ENCODE measurements at regions not wholly inside any gene's neighbourhood (a gene's known extent, or its start where the extent isn't known, plus 50 kb on each side); places are given as distances from the start of the nearest gene placed in this dataset.

GRCh38 chr6:8574311-8574710 is 139.0 kb upstream of the SLC35B3 start:
- H2AFZ ChIP-seq (ENCODE audit: low read depth, low read length, poor library complexity, severe bottlenecking), result no peak overlapping the region
- H3K4me3 ChIP-seq (replicated peaks in 1 of 2; ENCODE audit: low read depth in 1 of 2, low read length in 2 of 2), result no peak overlapping the region
- no peaks in the 10 kb centered on the region for H3K4me1 ChIP-seq (ENCODE audit: control insufficient read depth in 1 of 2, insufficient read depth in 2 of 2, low read length in 2 of 2)
- CTCF ChIA-PET, result no interaction called here
- H3K27me3 ChIP-seq (ENCODE audit: insufficient read depth, low read length), result no peaks in the 10 kb centered on the region
- H3K9me3 ChIP-seq (ENCODE audit: control insufficient read depth in 1 of 2, insufficient read depth in 1 of 2, low read depth in 1 of 2, low read length in 2 of 2), result no peaks in the 10 kb centered on the region
- H3K4me2 ChIP-seq (ENCODE audit: low read length), result no peak overlapping the region
- intact Hi-C loops (cut with micrococcal nuclease), result no loop called here
- POLR2A ChIA-PET, result no interaction called here
- no peaks in the 10 kb centered on the region for H3K36me3 ChIP-seq (ENCODE audit: control insufficient read depth in 1 of 2, insufficient read depth in 2 of 2, low read length in 2 of 2)
- H3K9ac ChIP-seq (ENCODE audit: low read length), result no peak overlapping the region
- RAD21 ChIA-PET (ENCODE audit: low non-redundant PET in 1 of 2, low total read pairs in 2 of 2, uncharacterized antibody in 2 of 2, unreplicated experiment in 2 of 2), result no interaction called here
- H3K9me2 ChIP-seq (ENCODE audit: insufficient read depth), result no peaks in the 10 kb centered on the region
- DNase-seq (ENCODE audit: low read depth, low spot score), result no peak
- TF ChIP-seq, protein P1, sequence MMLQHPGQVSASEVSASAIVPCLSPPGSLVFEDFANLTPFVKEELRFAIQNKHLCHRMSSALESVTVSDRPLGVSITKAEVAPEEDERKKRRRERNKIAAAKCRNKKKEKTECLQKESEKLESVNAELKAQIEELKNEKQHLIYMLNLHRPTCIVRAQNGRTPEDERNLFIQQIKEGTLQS (IDR thresholded peaks at IDR 0.05), result no peak
- no peak for TF ChIP-seq ZNF274 (IDR thresholded peaks at IDR 0.05; ENCODE audit: low read depth, low read length)
- no peak for TF ChIP-seq CBX3 (IDR thresholded peaks at IDR 0.05; ENCODE audit: low read depth)
- no peak for TF ChIP-seq ZFX (IDR thresholded peaks at IDR 0.05)
- no peak for TF ChIP-seq ELF1 (IDR thresholded peaks at IDR 0.05; ENCODE audit: borderline replicate concordance, low read depth)
- TF ChIP-seq TCF7L2 (IDR thresholded peaks at IDR 0.05; ENCODE audit: borderline replicate concordance, extremely low read depth, insufficient read depth, insufficient read length), result no peak
- no peak for TF ChIP-seq EZH2phosphoT487 (IDR thresholded peaks at IDR 0.05; ENCODE audit: borderline replicate concordance)
- no peak for TF ChIP-seq SRF (IDR thresholded peaks at IDR 0.05; ENCODE audit: low read depth)
- no peak for TF ChIP-seq CEBPB (IDR thresholded peaks at IDR 0.05; ENCODE audit: low read depth)
- no peak for TF ChIP-seq SIN3A (IDR thresholded peaks at IDR 0.05; ENCODE audit: low read depth)
- TF ChIP-seq ZBTB33 (IDR thresholded peaks at IDR 0.05; ENCODE audit: extremely low read depth, insufficient replicate concordance, low read length), result no peak
- no peak for TF ChIP-seq POLR2AphosphoS5 (IDR thresholded peaks at IDR 0.05; ENCODE audit: low read depth, low read length)
- ATAC-seq, result no peak
- no peaks in the 10 kb centered on the region for H4K20me1 ChIP-seq (ENCODE audit: insufficient read depth)
- H3K27ac ChIP-seq (ENCODE audit: low read depth, low read length), result no peak overlapping the region
- no peaks in the 10 kb centered on the region for H3K79me2 ChIP-seq (ENCODE audit: insufficient read depth, low read length)
- no TSS peak for BruUV-seq (replicated peaks)
